SK-N-SH (cell line): ENCODE measurements at regions not wholly inside any gene's neighbourhood (a gene's known extent, or its start where the extent isn't known, plus 50 kb on each side); places are given as distances from the start of the nearest gene placed in this dataset.
"Not testable (repeated sequence)": the region's sequence is repeated elsewhere in the genome, so short reads cannot be mapped to it uniquely, and the experiment has no call there.

Experiments used
- CTCF ChIA-PET: fragments of 300-600, 350-600 bp; formaldehyde crosslinking; extraction: SDS; loops from one replicate; lab custom pipeline; 2021; lab: Yijun Ruan, JAX
- POLR2A ChIA-PET: fragments of 350-600 bp; sonication (Branson Sonifier 250); formaldehyde crosslinking; extraction: SDS; loops from one replicate; lab custom pipeline; 2020; ENCODE audit warnings: antibody characterized with exemption, inconsistent platforms; lab: Yijun Ruan, JAX
- DNase-seq: peaks from one replicate; pipeline ENCODE4 v3.0.0; 2012
- H2AFZ ChIP-seq: fragments of 200-600 bp; sonication (generic); 2 replicates; pipeline ENCODE4 v1.8.1; 2016; ENCODE audit warnings: antibody characterized with exemption, mild to moderate bottlenecking, low read depth
- H3F3A ChIP-seq: fragments of 200-600 bp; sonication (generic); replicated peaks from 2 replicates; pipeline ENCODE3; 2016; ENCODE audit warnings: antibody characterized with exemption, mild to moderate bottlenecking; ENCODE audit not compliant: insufficient read depth
- H3K27ac ChIP-seq, 2 experiments: fragments of 200-500 bp in 1 of 2; fragments of 200-600 bp in 1 of 2; sonication (Bioruptor generic) in 1 of 2; sonication (generic), shearing (Covaris generic) in 1 of 2; 2 replicates each; pipeline versions ENCODE4 v1.5.1 to v1.6.1; 2014 to 2016; ENCODE audit warnings: low read depth in 2 of 2, inconsistent platforms in 1 of 2, low read length in 1 of 2, mild to moderate bottlenecking in 1 of 2, mixed read lengths in 1 of 2
- H3K27me3 ChIP-seq: fragments of 200-600 bp; sonication (generic), shearing (Covaris generic); 2 replicates; pipeline ENCODE4 v1.6.1; 2016; ENCODE audit warnings: mixed run types; ENCODE audit not compliant: insufficient read depth
- H3K36me3 ChIP-seq, 2 experiments: fragments of 200-500 bp in 1 of 2; fragments of 200-600 bp in 1 of 2; sonication (Bioruptor generic) in 1 of 2; sonication (generic) in 1 of 2; replicated peaks in 1 of 2; 2 replicates each; pipeline versions ENCODE3 to v1.5.1; 2014 to 2016; ENCODE audit warnings: low read length in 1 of 2, mild to moderate bottlenecking in 1 of 2; ENCODE audit not compliant: insufficient read depth in 2 of 2, control insufficient read depth in 1 of 2
- H3K4me1 ChIP-seq, 2 experiments: fragments of 200-500 bp in 1 of 2; fragments of 200-600 bp in 1 of 2; sonication (Bioruptor generic) in 1 of 2; sonication (generic), shearing (Covaris generic) in 1 of 2; 2 replicates each; pipeline versions ENCODE4 v1.5.1 to v1.6.1; 2014 to 2016; ENCODE audit warnings: low read depth in 1 of 2, low read length in 1 of 2, mixed run types in 1 of 2; ENCODE audit not compliant: insufficient read depth in 2 of 2, control insufficient read depth in 1 of 2
- H3K4me2 ChIP-seq: fragments of 200-600 bp; sonication (generic), shearing (Covaris generic); 2 replicates; pipeline ENCODE4 v1.6.1; 2017; ENCODE audit warnings: mixed run types
- H3K4me3 ChIP-seq, 2 experiments: fragments of 200-500 bp in 1 of 2; fragments of 200-600 bp in 1 of 2; sonication (Bioruptor generic) in 1 of 2; sonication (generic), shearing (Covaris generic) in 1 of 2; 2 replicates each; pipeline versions ENCODE4 v1.5.1 to v1.8.1; 2014 to 2016; ENCODE audit warnings: low read depth in 2 of 2, inconsistent platforms in 1 of 2, low read length in 1 of 2, mild to moderate bottlenecking in 1 of 2, mixed read lengths in 1 of 2, moderate library complexity in 1 of 2
- H3K79me2 ChIP-seq: fragments of 200-600 bp; sonication (generic); 2 replicates; pipeline ENCODE4 v1.8.1; 2017; ENCODE audit warnings: mild to moderate bottlenecking; ENCODE audit not compliant: insufficient read depth
- H3K9ac ChIP-seq: fragments of 200-600 bp; sonication (generic); 2 replicates; pipeline ENCODE4 v1.6.1; 2017; ENCODE audit warnings: mixed run types
- H3K9me2 ChIP-seq: fragments of 200-600 bp; sonication (generic); 2 replicates; pipeline ENCODE4 v1.6.1; 2017; ENCODE audit warnings: mixed run types
- H3K9me3 ChIP-seq: fragments of 200-600 bp; sonication (generic); 2 replicates; pipeline ENCODE4 v1.6.1; 2017; ENCODE audit warnings: mixed run types, mild to moderate bottlenecking, moderate library complexity
- H4K20me1 ChIP-seq: fragments of 200-600 bp; sonication (generic); 2 replicates; pipeline ENCODE4 v1.6.1; 2017; ENCODE audit warnings: mild to moderate bottlenecking, mixed run types; ENCODE audit not compliant: insufficient read depth
- ELF1 ChIP-seq: IDR thresholded peaks from 2 replicates; pipeline ENCODE4 v1.4.0; 2012
- FOSL2 ChIP-seq: IDR thresholded peaks from 2 replicates; pipeline ENCODE4 v1.4.0; 2012; ENCODE audit warnings: low read depth, mild to moderate bottlenecking, moderate library complexity, borderline replicate concordance
- FOXM1 ChIP-seq: IDR thresholded peaks from 2 replicates; pipeline ENCODE4 v1.4.0; 2012; ENCODE audit warnings: low read depth, mild to moderate bottlenecking
- GATA2 ChIP-seq: sonication (generic); formaldehyde crosslinking; IDR thresholded peaks from 2 replicates; pipeline ENCODE4 v1.5.0; 2020; ENCODE audit warnings: mild to moderate bottlenecking, missing genetic modification reagents
- POLR2AphosphoS5 ChIP-seq: IDR thresholded peaks from 2 replicates; pipeline ENCODE4 v1.6.1; 2012; ENCODE audit warnings: low read depth, low read length
- REST ChIP-seq: IDR thresholded peaks from 2 replicates; pipeline ENCODE4 v1.6.1; 2012; ENCODE audit warnings: mild to moderate bottlenecking, low read depth, low read length, moderate library complexity
- RXRA ChIP-seq: IDR thresholded peaks from 2 replicates; pipeline ENCODE4 v1.4.0; 2012; ENCODE audit warnings: low read depth, mild to moderate bottlenecking, borderline replicate concordance
- TEAD4 ChIP-seq: IDR thresholded peaks from 2 replicates; pipeline ENCODE4 v1.4.0; 2012; ENCODE audit warnings: mild to moderate bottlenecking, borderline replicate concordance; ENCODE audit not compliant: insufficient read depth
- USF2 ChIP-seq: fragments of 150-350 bp; IDR thresholded peaks from 2 replicates; pipeline ENCODE4 v1.6.1; 2017; ENCODE audit warnings: antibody characterized with exemption, low read length, low read depth, borderline replicate concordance
- WGBS: methylation state at CpG from one replicate; pipeline ENCODE4 v1.1.6; 2017; ENCODE audit warnings: low lambda C conversion rate; 5-methylcytosine and 5-hydroxymethylcytosine counted together

GRCh38 chr14:106230071-106230470 lies 703.7 kb downstream of the TMEM121 start:
- 0% methylated on average over 2 of the region's 2 CpGs for WGBS
- Histone ChIP-seq H3K9ac (no peak overlapping the region), H4K20me1 (no peaks in the 10 kb centered on the region), H3K4me3 (no peak overlapping the region), H2AFZ (no peak overlapping the region), H3K27ac (no peak overlapping the region), H3K9me3 (no peaks in the 10 kb centered on the region), H3K4me1 (no peaks in the 10 kb centered on the region), H3K9me2 (no peaks in the 10 kb centered on the region), H3K36me3 (no peaks in the 10 kb centered on the region), H3K27me3 (peaks cover 16% of the 10 kb centered on the region; the same call in 1 of the 2 replicates), H3K79me2 (no peaks in the 10 kb centered on the region), H3K4me2 (no peak overlapping the region), H3F3A (no peaks in the 10 kb centered on the region)
- no peak for TF ChIP-seq ELF1
- TF ChIP-seq REST, result no peak
- no peak for TF ChIP-seq RXRA
- no peak for TF ChIP-seq TEAD4
- TF ChIP-seq POLR2AphosphoS5, result no peak
- no peak for TF ChIP-seq FOXM1
- TF ChIP-seq USF2, result no peak
- TF ChIP-seq FOSL2, result no peak
- no peak for TF ChIP-seq GATA2
- POLR2A ChIA-PET, result no interaction called here
- no peak for DNase-seq
- CTCF ChIA-PET, result interaction anchor here (0.6 to 2.8 kb wide), 2 partner anchors 28 to 169 kb away, joined by 3 to 10 read pairs; no protein-coding TSS in a partner anchor

- H3K27ac ChIP-seq, DNase-seq, H3K9ac ChIP-seq, H4K20me1 ChIP-seq, H2AFZ ChIP-seq, H3K4me1 ChIP-seq, H3K79me2 ChIP-seq, H3K9me2 ChIP-seq, H3F3A ChIP-seq, H3K4me2 ChIP-seq, H3K36me3 ChIP-seq, H3K4me3 ChIP-seq, POLR2A ChIA-PET, H3K9me3 ChIP-seq: not testable (repeated sequence)
- H3K27me3 ChIP-seq, result peaks cover 17% of the 10 kb centered on the region; the same call in 1 of the 2 replicates
- CTCF ChIA-PET, result interaction anchor here (1.7 to 2.4 kb wide), 2 partner anchors 24 to 140 kb away, joined by 5 to 8 read pairs; no protein-coding TSS in a partner anchor
- WGBS, result 0% methylated on average over 3 of the region's 3 CpGs
These were observed 706.8 kb downstream of the TMEM121 start for GRCh38 chr14:106233191-106233590.
